ENCODE measurements at regions not wholly inside any gene's neighbourhood (a gene's known extent, or its start where the extent isn't known, plus 50 kb on each side); places are given as distances from the start of the nearest gene placed in this dataset.

DNA sequence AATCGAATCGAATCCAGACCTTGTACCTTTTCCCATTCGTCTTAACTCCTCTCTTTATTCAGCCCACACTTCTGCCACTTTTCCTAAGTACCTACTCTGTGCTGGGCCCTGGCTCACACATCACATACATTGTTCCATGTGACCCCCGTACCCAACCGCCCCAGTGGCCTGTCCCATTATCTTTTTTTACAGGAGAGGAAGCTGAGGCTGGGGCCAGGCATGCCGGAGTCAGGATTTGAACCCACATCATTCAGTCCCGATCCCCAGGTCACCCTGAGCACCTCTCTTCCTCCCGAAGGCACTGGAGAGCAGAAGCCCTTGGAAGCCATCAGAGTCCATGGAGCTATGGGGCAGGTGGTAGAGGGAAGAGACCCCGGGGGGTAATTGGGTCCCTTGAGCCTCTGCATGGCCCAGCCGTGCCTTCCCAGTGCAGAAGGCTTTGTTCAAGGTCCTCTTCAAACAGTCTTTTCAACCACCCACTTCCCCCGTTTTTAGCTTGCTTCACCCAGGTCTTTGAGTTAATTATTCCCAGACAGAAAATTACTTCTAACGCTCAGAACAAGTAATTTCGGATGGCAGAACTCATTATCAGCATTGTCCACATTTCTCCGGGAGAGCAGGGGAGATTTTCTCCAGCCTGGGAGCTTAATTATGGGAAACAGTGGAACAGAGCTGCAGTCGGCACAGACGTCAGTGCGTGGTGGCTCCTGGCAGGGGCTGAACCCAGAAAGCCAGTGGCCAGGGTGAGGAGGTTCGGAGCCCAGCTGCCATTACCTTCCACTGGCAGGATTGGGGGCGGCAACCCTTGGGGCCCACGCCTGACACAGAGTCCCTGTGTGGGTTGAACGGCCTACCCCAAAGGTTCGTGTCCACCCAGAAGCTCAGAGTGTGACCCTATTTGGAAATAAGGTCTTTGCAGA is 82.4 kb upstream of the RTL6 start:
- TF ChIP-seq, protein P1, sequence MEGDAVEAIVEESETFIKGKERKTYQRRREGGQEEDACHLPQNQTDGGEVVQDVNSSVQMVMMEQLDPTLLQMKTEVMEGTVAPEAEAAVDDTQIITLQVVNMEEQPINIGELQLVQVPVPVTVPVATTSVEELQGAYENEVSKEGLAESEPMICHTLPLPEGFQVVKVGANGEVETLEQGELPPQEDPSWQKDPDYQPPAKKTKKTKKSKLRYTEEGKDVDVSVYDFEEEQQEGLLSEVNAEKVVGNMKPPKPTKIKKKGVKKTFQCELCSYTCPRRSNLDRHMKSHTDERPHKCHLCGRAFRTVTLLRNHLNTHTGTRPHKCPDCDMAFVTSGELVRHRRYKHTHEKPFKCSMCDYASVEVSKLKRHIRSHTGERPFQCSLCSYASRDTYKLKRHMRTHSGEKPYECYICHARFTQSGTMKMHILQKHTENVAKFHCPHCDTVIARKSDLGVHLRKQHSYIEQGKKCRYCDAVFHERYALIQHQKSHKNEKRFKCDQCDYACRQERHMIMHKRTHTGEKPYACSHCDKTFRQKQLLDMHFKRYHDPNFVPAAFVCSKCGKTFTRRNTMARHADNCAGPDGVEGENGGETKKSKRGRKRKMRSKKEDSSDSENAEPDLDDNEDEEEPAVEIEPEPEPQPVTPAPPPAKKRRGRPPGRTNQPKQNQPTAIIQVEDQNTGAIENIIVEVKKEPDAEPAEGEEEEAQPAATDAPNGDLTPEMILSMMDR (IDR thresholded peaks at IDR 0.05), result no peak
- no peak for TF ChIP-seq POLR2A (IDR thresholded peaks at IDR 0.05)
